ENCODE measurements at regions not wholly inside any gene's neighbourhood (a gene's known extent, or its start where the extent isn't known, plus 50 kb on each side); places are given as distances from the start of the nearest gene placed in this dataset.

DNA sequence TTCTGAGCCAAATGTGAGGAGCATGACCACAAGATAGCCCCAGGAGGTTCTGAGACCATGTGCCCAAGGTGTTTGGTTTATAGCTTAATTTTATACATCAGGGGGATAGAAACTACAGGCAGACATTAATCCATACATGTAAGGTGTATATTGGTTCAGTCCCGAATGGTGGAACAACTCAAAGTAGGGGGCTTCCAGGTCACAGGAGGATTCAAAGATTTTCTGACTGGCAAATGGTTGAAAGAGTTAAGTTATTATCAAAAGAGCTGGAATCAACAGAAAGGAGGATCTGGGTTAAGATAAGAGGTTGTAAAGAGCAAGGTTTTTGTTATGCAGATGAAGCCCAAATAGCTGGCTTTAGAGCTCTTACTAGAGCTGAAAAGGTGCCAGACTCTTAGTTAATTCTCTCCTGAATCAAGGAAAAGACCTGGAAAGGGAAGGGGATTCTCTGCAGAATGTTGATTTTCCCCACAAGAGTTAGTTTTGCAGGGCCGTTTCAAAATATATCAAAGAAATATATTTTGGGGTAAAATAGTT lies 640.0 kb downstream of the IPMK start:
- no peaks in the 10 kb centered on the region for H3K9me2 ChIP-seq (ENCODE audit: insufficient read depth)
- H2AFZ ChIP-seq, result no peak overlapping the region
- no peaks in the 10 kb centered on the region for H3K36me3 ChIP-seq (ENCODE audit: low read depth)
- no peak for TF ChIP-seq EZH2 (IDR thresholded peaks at IDR 0.05; ENCODE audit: insufficient read depth, poor library complexity, severe bottlenecking)
- TF ChIP-seq EZH2phosphoT487 (IDR thresholded peaks at IDR 0.05; ENCODE audit: insufficient read depth, low read depth), result no peak
- no peaks in the 10 kb centered on the region for H3F3A ChIP-seq (ENCODE audit: insufficient read depth)
- 13 to 14% methylated on average over 2 of the region's 2 CpGs for WGBS, 2 experiments (ENCODE audit: low coverage in 1 of 2, low lambda C conversion rate in 2 of 2, missing lambda C conversion rate in 2 of 2)
- H3K4me1 ChIP-seq (ENCODE audit: insufficient read depth), result no peaks in the 10 kb centered on the region
- no peaks in the 10 kb centered on the region for H3K79me2 ChIP-seq (ENCODE audit: insufficient read depth)
- in situ Hi-C loops (cut with MboI), result no loop called here
- no peak for DNase-seq
- H3K4me2 ChIP-seq (ENCODE audit: unreplicated experiment), result no peak overlapping the region
- no peaks in the 10 kb centered on the region for H3K9me3 ChIP-seq (ENCODE audit: low read depth)
- no peaks in the 10 kb centered on the region for H4K20me1 ChIP-seq (ENCODE audit: insufficient read depth)
- no peak overlapping the region for H3K27ac ChIP-seq
- no peak overlapping the region for H3K9ac ChIP-seq
- H3K27me3 ChIP-seq (replicated peaks; ENCODE audit: insufficient read depth), result no peaks in the 10 kb centered on the region
- no peak overlapping the region for H3K4me3 ChIP-seq

DNA sequence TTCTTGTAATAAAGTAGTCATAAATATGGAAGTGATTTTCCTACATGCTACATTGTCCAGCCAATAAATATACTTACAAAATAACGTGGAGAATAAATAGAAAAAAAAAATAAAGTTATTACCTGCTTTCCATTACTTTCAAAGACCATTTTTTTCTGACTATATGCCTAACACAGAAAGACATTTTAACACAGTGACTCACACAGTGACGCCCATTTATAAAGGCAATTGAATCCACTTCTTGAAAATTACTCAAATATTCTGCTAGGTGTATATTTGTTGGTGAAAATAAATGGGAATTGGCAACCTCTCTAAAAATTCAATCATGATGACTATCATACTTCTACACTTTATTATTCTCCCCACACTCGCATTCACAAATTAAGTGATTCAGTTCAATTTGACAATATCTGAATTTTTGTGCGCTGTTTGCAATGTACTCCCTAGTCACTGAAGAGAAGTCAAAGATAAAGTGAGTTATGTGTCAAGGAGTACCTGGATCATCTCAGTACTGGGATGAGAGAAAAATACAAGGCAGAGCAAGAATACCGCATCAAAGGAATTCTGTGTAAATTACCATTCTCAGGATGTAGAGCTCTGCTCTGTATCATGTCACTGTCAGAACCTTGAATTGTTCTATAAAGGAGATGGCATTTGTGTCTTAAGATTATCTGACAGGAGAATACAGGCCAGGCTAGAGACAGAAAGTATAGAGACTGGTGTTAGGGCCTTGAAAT lies 642.7 kb downstream of the IPMK start:
- Histone ChIP-seq H3K27ac (no peak overlapping the region), H4K20me1 (ENCODE audit: insufficient read depth) (no peaks in the 10 kb centered on the region), H3K4me2 (ENCODE audit: unreplicated experiment) (no peak overlapping the region), H3K36me3 (ENCODE audit: low read depth) (no peaks in the 10 kb centered on the region), H3K9me3 (ENCODE audit: low read depth) (no peaks in the 10 kb centered on the region), H3K27me3 (replicated peaks; ENCODE audit: insufficient read depth) (no peaks in the 10 kb centered on the region), H2AFZ (no peak overlapping the region), H3F3A (ENCODE audit: insufficient read depth) (no peaks in the 10 kb centered on the region), H3K4me3 (no peak overlapping the region), H3K9ac (no peak overlapping the region), H3K4me1 (ENCODE audit: insufficient read depth) (no peaks in the 10 kb centered on the region), H3K9me2 (ENCODE audit: insufficient read depth) (no peaks in the 10 kb centered on the region), H3K79me2 (ENCODE audit: insufficient read depth) (no peaks in the 10 kb centered on the region)
- TF ChIP-seq EZH2 (IDR thresholded peaks at IDR 0.05; ENCODE audit: insufficient read depth, poor library complexity, severe bottlenecking) (no peak), EZH2phosphoT487 (IDR thresholded peaks at IDR 0.05; ENCODE audit: insufficient read depth, low read depth) (no peak)
- in situ Hi-C loops (cut with MboI), result no loop called here
- WGBS, 2 experiments (ENCODE audit: low coverage in 1 of 2, low lambda C conversion rate in 2 of 2, missing lambda C conversion rate in 2 of 2), result 8 to 11% methylated on average over 5 of the region's 5 CpGs
- DNase-seq, result no peak

DNA sequence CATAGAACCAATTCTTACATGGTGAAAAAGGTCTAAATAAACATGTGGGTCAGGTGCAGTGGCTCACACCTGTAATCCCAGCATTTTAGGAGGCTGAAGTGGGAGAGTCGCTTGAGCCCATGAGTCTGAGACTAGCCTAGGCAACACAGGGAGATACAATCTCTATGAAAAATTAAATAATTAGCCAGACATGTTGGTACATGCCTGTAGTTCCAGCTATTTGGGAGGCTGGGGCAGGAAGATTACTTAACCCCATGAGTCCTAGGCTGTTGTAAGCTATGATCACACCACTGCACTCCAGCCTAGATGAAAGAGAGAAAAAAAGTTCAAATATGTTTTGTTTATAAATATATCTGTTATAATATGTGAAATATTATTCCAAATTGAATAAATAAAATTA lies 643.6 kb downstream of the IPMK start:
- no peaks in the 10 kb centered on the region for H4K20me1 ChIP-seq (ENCODE audit: insufficient read depth)
- H3K79me2 ChIP-seq (ENCODE audit: insufficient read depth), result no peaks in the 10 kb centered on the region
- H3K27ac ChIP-seq, result no peak overlapping the region
- no peaks in the 10 kb centered on the region for H3F3A ChIP-seq (ENCODE audit: insufficient read depth)
- no peaks in the 10 kb centered on the region for H3K9me3 ChIP-seq (ENCODE audit: low read depth)
- DNase-seq, result no peak
- TF ChIP-seq EZH2phosphoT487 (IDR thresholded peaks at IDR 0.05; ENCODE audit: insufficient read depth, low read depth), result no peak
- no peak for TF ChIP-seq EZH2 (IDR thresholded peaks at IDR 0.05; ENCODE audit: insufficient read depth, poor library complexity, severe bottlenecking)
- H3K4me1 ChIP-seq (ENCODE audit: insufficient read depth), result no peaks in the 10 kb centered on the region
- no peak overlapping the region for H3K9ac ChIP-seq
- H2AFZ ChIP-seq, result no peak overlapping the region
- H3K27me3 ChIP-seq (replicated peaks; ENCODE audit: insufficient read depth), result no peaks in the 10 kb centered on the region
- H3K36me3 ChIP-seq (ENCODE audit: low read depth), result no peaks in the 10 kb centered on the region
- in situ Hi-C loops (cut with MboI), result no loop called here
- H3K9me2 ChIP-seq (ENCODE audit: insufficient read depth), result no peaks in the 10 kb centered on the region
- WGBS, 2 experiments (ENCODE audit: low coverage in 1 of 2, low lambda C conversion rate in 2 of 2, missing lambda C conversion rate in 2 of 2), result 24 to 33% methylated on average over 1 of the region's 1 CpG
- H3K4me3 ChIP-seq, result no peak overlapping the region
- no peak overlapping the region for H3K4me2 ChIP-seq (ENCODE audit: unreplicated experiment)

- Histone ChIP-seq H3K79me2 (ENCODE audit: insufficient read depth) (no peaks in the 10 kb centered on the region), H3K27me3 (replicated peaks; ENCODE audit: insufficient read depth) (no peaks in the 10 kb centered on the region), H3K9me3 (ENCODE audit: low read depth) (no peaks in the 10 kb centered on the region), H3F3A (ENCODE audit: insufficient read depth) (no peaks in the 10 kb centered on the region), H3K9ac (no peak overlapping the region), H3K4me2 (ENCODE audit: unreplicated experiment) (no peak overlapping the region), H3K4me3 (no peak overlapping the region), H4K20me1 (ENCODE audit: insufficient read depth) (no peaks in the 10 kb centered on the region), H3K36me3 (ENCODE audit: low read depth) (no peaks in the 10 kb centered on the region), H3K27ac (no peak overlapping the region), H2AFZ (no peak overlapping the region), H3K9me2 (ENCODE audit: insufficient read depth) (no peaks in the 10 kb centered on the region), H3K4me1 (ENCODE audit: insufficient read depth) (no peaks in the 10 kb centered on the region)
- TF ChIP-seq EZH2phosphoT487 (IDR thresholded peaks at IDR 0.05; ENCODE audit: insufficient read depth, low read depth) (no peak), EZH2 (IDR thresholded peaks at IDR 0.05; ENCODE audit: insufficient read depth, poor library complexity, severe bottlenecking) (no peak)
- WGBS, 2 experiments (ENCODE audit: low coverage in 1 of 2, low lambda C conversion rate in 2 of 2, missing lambda C conversion rate in 2 of 2), result 9 to 12% methylated on average over 3 of the region's 3 CpGs
- in situ Hi-C loops (cut with MboI), result no loop called here
- DNase-seq, result no peak
These were observed 646.2 kb downstream of the IPMK start for GRCh38 chr10:57621466-57621865.
